ENCODE measurements at regions not wholly inside any gene's neighbourhood (a gene's known extent, or its start where the extent isn't known, plus 50 kb on each side); places are given as distances from the start of the nearest gene placed in this dataset.

GRCh38 chr9:115413304-115413703 lies 295.3 kb upstream of the TNC start:
- no peak for TF ChIP-seq GATA3 (IDR thresholded peaks at IDR 0.05; ENCODE audit: low read depth, low read length)
- TF ChIP-seq GATA2 (IDR thresholded peaks at IDR 0.05; ENCODE audit: low read depth, low read length): no peak

Measured in SH-SY5Y (cell line).